Liver (tissue), 7 donors: ENCODE measurements at regions not wholly inside any gene's neighbourhood (a gene's known extent, or its start where the extent isn't known, plus 50 kb on each side); places are given as distances from the start of the nearest gene placed in this dataset.

Source experiments
- DNase-seq: peaks from one replicate; pipeline ENCODE4 v3.0.0-alpha.2; 2017; ENCODE audit warnings: low spot score
- H3K27ac ChIP-seq, 2 donors: one replicate each; pipeline ENCODE4 v1.7.0; 2013; ENCODE audit warnings: inconsistent platforms in 2 of 2, low read length in 2 of 2, control low read depth in 1 of 2, low read depth in 1 of 2, mild to moderate bottlenecking in 1 of 2
- H3K27me3 ChIP-seq, 4 donors: one replicate each; pipeline versions ENCODE4 v1.6.1 to v1.7.0; 2013; ENCODE audit warnings: low read length in 3 of 4, inconsistent platforms in 1 of 4, mild to moderate bottlenecking in 1 of 4, moderate library complexity in 1 of 4; ENCODE audit not compliant: control insufficient read depth in 4 of 4, insufficient read depth in 4 of 4
- H3K36me3 ChIP-seq, 4 donors: one replicate each; pipeline versions ENCODE4 v1.6.1 to v1.7.0; 2013; ENCODE audit warnings: low read length in 3 of 4, mild to moderate bottlenecking in 3 of 4, low read depth in 1 of 4, moderate library complexity in 1 of 4; ENCODE audit not compliant: control insufficient read depth in 4 of 4, insufficient read depth in 3 of 4
- H3K4me1 ChIP-seq, 4 donors: one replicate each; pipeline versions ENCODE4 v1.6.1 to v1.7.0; 2013; ENCODE audit warnings: low read length in 3 of 4, mild to moderate bottlenecking in 3 of 4, moderate library complexity in 1 of 4; ENCODE audit not compliant: control insufficient read depth in 4 of 4, insufficient read depth in 4 of 4
- H3K4me3 ChIP-seq, 3 donors: one replicate each; pipeline versions ENCODE4 v1.6.1 to v1.7.0; 2013; ENCODE audit warnings: low read length in 3 of 3, control low read depth in 1 of 3, low read depth in 1 of 3, mild to moderate bottlenecking in 1 of 3
- H3K9ac ChIP-seq, 2 donors: one replicate each; pipeline ENCODE4 v1.7.0; 2013; ENCODE audit warnings: low read length in 2 of 2, mild to moderate bottlenecking in 2 of 2, moderate library complexity in 2 of 2, control low read depth in 1 of 2, low read depth in 1 of 2
- H3K9me3 ChIP-seq, 4 donors: one replicate each; pipeline versions ENCODE4 v1.6.1 to v1.7.0; 2013; ENCODE audit warnings: low read length in 3 of 4; ENCODE audit not compliant: control insufficient read depth in 4 of 4
- EGR1 ChIP-seq, 2 donors: IDR thresholded peaks; 2 replicates each; pipeline ENCODE4 v1.6.1; 2016 to 2018; ENCODE audit warnings: antibody characterized with exemption in 2 of 2, low read depth in 2 of 2
- FOXA1 ChIP-seq: IDR thresholded peaks from 2 replicates; pipeline ENCODE4 v1.6.1; 2016; ENCODE audit warnings: antibody characterized with exemption
- FOXA2 ChIP-seq: IDR thresholded peaks from 2 replicates; pipeline ENCODE4 v1.6.1; 2016; ENCODE audit warnings: antibody characterized with exemption
- GABPA ChIP-seq, 2 donors: IDR thresholded peaks in 1 of 2; conservative IDR thresholded peaks in 1 of 2; 2 replicates each; pipeline ENCODE4 v1.6.1; 2016; ENCODE audit warnings: antibody characterized with exemption in 2 of 2, mild to moderate bottlenecking in 1 of 2, moderate library complexity in 1 of 2
- HNF4A ChIP-seq, 2 donors: conservative IDR thresholded peaks; 2 replicates each; pipeline ENCODE4 v1.6.1; 2016; ENCODE audit warnings: antibody characterized with exemption in 2 of 2, mild to moderate bottlenecking in 2 of 2
- JUND ChIP-seq, 2 donors: IDR thresholded peaks; 2 replicates each; pipeline ENCODE4 v1.6.1; 2016; ENCODE audit warnings: antibody characterized with exemption in 2 of 2
- MAX ChIP-seq: IDR thresholded peaks from 2 replicates; pipeline ENCODE4 v1.6.1; 2016; ENCODE audit warnings: antibody characterized with exemption
- NR2F2 ChIP-seq: IDR thresholded peaks from 2 replicates; pipeline ENCODE4 v1.6.1; 2016; ENCODE audit warnings: antibody characterized with exemption
- RAD21 ChIP-seq, 2 donors: IDR thresholded peaks; 2 replicates each; pipeline ENCODE4 v1.6.1; 2016; ENCODE audit warnings: antibody characterized with exemption in 2 of 2, mild to moderate bottlenecking in 2 of 2
- RXRA ChIP-seq, 2 donors: IDR thresholded peaks; 2 replicates each; pipeline ENCODE4 v1.6.1; 2017 to 2018; ENCODE audit warnings: antibody characterized with exemption in 2 of 2, mild to moderate bottlenecking in 1 of 2
- SP1 ChIP-seq: IDR thresholded peaks from 2 replicates; pipeline ENCODE4 v1.6.1; 2018; ENCODE audit warnings: antibody characterized with exemption, mild to moderate bottlenecking
- TAF1 ChIP-seq: conservative IDR thresholded peaks from 2 replicates; pipeline ENCODE4 v1.6.1; 2016; ENCODE audit warnings: antibody characterized with exemption, mild to moderate bottlenecking
- YY1 ChIP-seq: IDR thresholded peaks from 2 replicates; pipeline ENCODE4 v1.6.1; 2016; ENCODE audit warnings: antibody characterized with exemption, mild to moderate bottlenecking
- ZBTB33 ChIP-seq: IDR thresholded peaks from 2 replicates; pipeline ENCODE4 v1.6.1; 2016; ENCODE audit warnings: antibody characterized with exemption
- WGBS: extraction: QIAGEN DNeasy Blood & Tissue Kit; methylation state at CpG from one replicate; pipeline ENCODE4 v1.1.7; 2013; 5-methylcytosine and 5-hydroxymethylcytosine counted together
- TF ChIP-seq, protein P1 (sequence below): IDR thresholded peaks from 2 replicates; pipeline ENCODE4 v1.6.1; 2016; ENCODE audit warnings: antibody characterized with exemption, mild to moderate bottlenecking
- TF ChIP-seq, protein P2 (sequence below): IDR thresholded peaks from 2 replicates; pipeline ENCODE4 v1.6.1; 2016; ENCODE audit warnings: antibody characterized with exemption
- donor health status: healthy.
- donor health status: healthy.
- donor health status: healthy.
- donor health status: healthy.

GRCh38 chr16:66219491-66219890 lies 147.0 kb upstream of the CDH5 start:
- DNase-seq = no peak
- no peaks in the 10 kb centered on the region for H3K4me1 ChIP-seq
- H3K9ac ChIP-seq = no peak overlapping the region
- no peaks in the 10 kb centered on the region for H3K9me3 ChIP-seq
- no peak overlapping the region for H3K4me3 ChIP-seq
- no peaks in the 10 kb centered on the region for H3K36me3 ChIP-seq
- no peak overlapping the region for H3K27ac ChIP-seq
- H3K27me3 ChIP-seq = no peaks in the 10 kb centered on the region
- TF ChIP-seq EGR1 (IDR thresholded peaks at IDR 0.05; ENCODE audit: low read depth in 2 of 2) = no peak

GRCh38 chr16:66212428-66212827 lies 154.1 kb upstream of the CDH5 start:
- Histone ChIP-seq H3K27me3 (no peaks in the 10 kb centered on the region), H3K4me1 (no peaks in the 10 kb centered on the region), H3K9me3 (no peaks in the 10 kb centered on the region), H3K36me3 (no peaks in the 10 kb centered on the region), H3K27ac (no peak overlapping the region), H3K4me3 (no peak overlapping the region), H3K9ac (no peak overlapping the region)
- 58% methylated on average over 6 of the region's 6 CpGs for WGBS
- TF ChIP-seq TAF1 (no peak), MAX (no peak), JUND (IDR thresholded peaks at IDR 0.05) (no peak), RAD21 (IDR thresholded peaks at IDR 0.05) (no peak), EGR1 (IDR thresholded peaks at IDR 0.05; ENCODE audit: low read depth in 2 of 2) (no peak), FOXA1 (no peak), RXRA (IDR thresholded peaks at IDR 0.05) (no peak), HNF4A (conservative IDR thresholded peaks at IDR 0.05) (no peak), YY1 (no peak), SP1 (no peak)
- TF ChIP-seq, protein P1, sequence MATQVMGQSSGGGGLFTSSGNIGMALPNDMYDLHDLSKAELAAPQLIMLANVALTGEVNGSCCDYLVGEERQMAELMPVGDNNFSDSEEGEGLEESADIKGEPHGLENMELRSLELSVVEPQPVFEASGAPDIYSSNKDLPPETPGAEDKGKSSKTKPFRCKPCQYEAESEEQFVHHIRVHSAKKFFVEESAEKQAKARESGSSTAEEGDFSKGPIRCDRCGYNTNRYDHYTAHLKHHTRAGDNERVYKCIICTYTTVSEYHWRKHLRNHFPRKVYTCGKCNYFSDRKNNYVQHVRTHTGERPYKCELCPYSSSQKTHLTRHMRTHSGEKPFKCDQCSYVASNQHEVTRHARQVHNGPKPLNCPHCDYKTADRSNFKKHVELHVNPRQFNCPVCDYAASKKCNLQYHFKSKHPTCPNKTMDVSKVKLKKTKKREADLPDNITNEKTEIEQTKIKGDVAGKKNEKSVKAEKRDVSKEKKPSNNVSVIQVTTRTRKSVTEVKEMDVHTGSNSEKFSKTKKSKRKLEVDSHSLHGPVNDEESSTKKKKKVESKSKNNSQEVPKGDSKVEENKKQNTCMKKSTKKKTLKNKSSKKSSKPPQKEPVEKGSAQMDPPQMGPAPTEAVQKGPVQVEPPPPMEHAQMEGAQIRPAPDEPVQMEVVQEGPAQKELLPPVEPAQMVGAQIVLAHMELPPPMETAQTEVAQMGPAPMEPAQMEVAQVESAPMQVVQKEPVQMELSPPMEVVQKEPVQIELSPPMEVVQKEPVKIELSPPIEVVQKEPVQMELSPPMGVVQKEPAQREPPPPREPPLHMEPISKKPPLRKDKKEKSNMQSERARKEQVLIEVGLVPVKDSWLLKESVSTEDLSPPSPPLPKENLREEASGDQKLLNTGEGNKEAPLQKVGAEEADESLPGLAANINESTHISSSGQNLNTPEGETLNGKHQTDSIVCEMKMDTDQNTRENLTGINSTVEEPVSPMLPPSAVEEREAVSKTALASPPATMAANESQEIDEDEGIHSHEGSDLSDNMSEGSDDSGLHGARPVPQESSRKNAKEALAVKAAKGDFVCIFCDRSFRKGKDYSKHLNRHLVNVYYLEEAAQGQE = no peak
- TF ChIP-seq, protein P2, sequence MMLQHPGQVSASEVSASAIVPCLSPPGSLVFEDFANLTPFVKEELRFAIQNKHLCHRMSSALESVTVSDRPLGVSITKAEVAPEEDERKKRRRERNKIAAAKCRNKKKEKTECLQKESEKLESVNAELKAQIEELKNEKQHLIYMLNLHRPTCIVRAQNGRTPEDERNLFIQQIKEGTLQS = no peak
- no peak for DNase-seq

GRCh38 chr16:66211651-66212050 lies 154.8 kb upstream of the CDH5 start:
- H3K27me3 ChIP-seq = no peaks in the 10 kb centered on the region
- 79% methylated on average over 10 of the region's 10 CpGs for WGBS
- no peaks in the 10 kb centered on the region for H3K4me1 ChIP-seq
- TF ChIP-seq ZBTB33 = no peak
- TF ChIP-seq GABPA (IDR thresholded peaks at IDR 0.05 in 1 of 2, conservative IDR thresholded peaks at IDR 0.05 in 1 of 2) = no peak
- TF ChIP-seq NR2F2 = no peak
- TF ChIP-seq FOXA2 = no peak
- TF ChIP-seq TAF1 = no peak
- DNase-seq = no peak
- H3K27ac ChIP-seq = no peak overlapping the region
- H3K36me3 ChIP-seq = no peaks in the 10 kb centered on the region
- H3K9ac ChIP-seq = no peak overlapping the region
- no peak overlapping the region for H3K4me3 ChIP-seq
- H3K9me3 ChIP-seq = no peaks in the 10 kb centered on the region
